ENCODE measurements at regions not wholly inside any gene's neighbourhood (a gene's known extent, or its start where the extent isn't known, plus 50 kb on each side); places are given as distances from the start of the nearest gene placed in this dataset.
"Not testable (repeated sequence)": the region's sequence is repeated elsewhere in the genome, so short reads cannot be mapped to it uniquely, and the experiment has no call there.

- 83 to 92% (median 89%) methylated on average over 1 of the region's 1 CpG for WGBS, 5 donors
- Histone ChIP-seq H3K4me1 (no peaks in the 10 kb centered on the region), H3K4me3 (no peak overlapping the region), H3K27ac (no peak overlapping the region), H3K36me3 (no peaks in the 10 kb centered on the region), H3K9me3 (peaks cover 0 to 11% (median 0%) of the 10 kb centered on the region in 8 donors), H3K27me3 (replicated peaks in 1 of 7) (no peaks in the 10 kb centered on the region)
- intact Hi-C loops (cut with DNase I; ENCODE audit: low total_unique reads): no loop called here
- DNase-seq: no peak
- TF ChIP-seq POLR2A (IDR thresholded peaks at IDR 0.05): no peak
Observed at GRCh38 chr12:72748971-72749370, 476.8 kb downstream of the TRHDE start.

GRCh38 chr12:72753571-72753970 lies 481.4 kb downstream of the TRHDE start:
- intact Hi-C loops (cut with DNase I; ENCODE audit: low total_unique reads): no loop called here
- Histone ChIP-seq H3K9me3 (peaks cover 0 to 16% (median 12%) of the 10 kb centered on the region in 8 donors), H3K27ac (no peak overlapping the region), H3K27me3 (replicated peaks in 1 of 7) (no peaks in the 10 kb centered on the region), H3K36me3 (no peaks in the 10 kb centered on the region), H3K4me1 (no peaks in the 10 kb centered on the region), H3K4me3 (no peak overlapping the region)
- 67 to 80% (median 71%) methylated on average over 3 of the region's 3 CpGs for WGBS, 5 donors
- DNase-seq: no peak
- TF ChIP-seq CTCF (IDR thresholded peaks at IDR 0.05 in 8 of 11, conservative IDR thresholded peaks at IDR 0.05 in 3 of 11): no peak
- no peak for TF ChIP-seq POLR2A (IDR thresholded peaks at IDR 0.05)
- no peak for TF ChIP-seq POLR2AphosphoS5 (IDR thresholded peaks at IDR 0.05)

- DNase-seq: not testable (repeated sequence)
- WGBS, 5 donors: 90 to 95% (median 93%) methylated on average over 18 of the region's 18 CpGs
Observed at GRCh38 chr12:72754026-72754425, 481.9 kb downstream of the TRHDE start.

GRCh38 chr12:72766517-72766916 lies 494.3 kb downstream of the TRHDE start:
- no peaks in the 10 kb centered on the region for H3K27me3 ChIP-seq (replicated peaks in 1 of 7)
- intact Hi-C loops (cut with DNase I; ENCODE audit: low total_unique reads): no loop called here
- DNase-seq: no peak
- H3K4me1 ChIP-seq: no peaks in the 10 kb centered on the region
- no peak overlapping the region for H3K4me3 ChIP-seq
- H3K27ac ChIP-seq: no peak overlapping the region
- no peaks in the 10 kb centered on the region for H3K36me3 ChIP-seq
- peaks cover 0 to 14% (median 0%) of the 10 kb centered on the region in 8 donors for H3K9me3 ChIP-seq
- WGBS, 5 donors: 38 to 63% (median 47%) methylated on average over 2 of the region's 2 CpGs
- TF ChIP-seq CTCF (IDR thresholded peaks at IDR 0.05 in 8 of 11, conservative IDR thresholded peaks at IDR 0.05 in 3 of 11) (no peak), POLR2AphosphoS5 (IDR thresholded peaks at IDR 0.05) (no peak), POLR2A (IDR thresholded peaks at IDR 0.05) (no peak)

More at GRCh38 chr12:72754026-72754425, 481.9 kb downstream of the TRHDE start:
- peaks cover 0 to 20% (median 17%) of the 10 kb centered on the region in 8 donors for H3K9me3 ChIP-seq
- H3K4me1 ChIP-seq; H3K36me3 ChIP-seq; intact Hi-C loops (cut with DNase I; ENCODE audit: low total_unique reads); H3K27me3 ChIP-seq (replicated peaks in 1 of 7); H3K4me3 ChIP-seq; H3K27ac ChIP-seq: not testable (repeated sequence)

- no peak overlapping the region for H3K4me3 ChIP-seq
- no peaks in the 10 kb centered on the region for H3K27me3 ChIP-seq (replicated peaks in 1 of 7)
- H3K36me3 ChIP-seq: no peaks in the 10 kb centered on the region
- no peaks in the 10 kb centered on the region for H3K9me3 ChIP-seq
- no peaks in the 10 kb centered on the region for H3K4me1 ChIP-seq
- intact Hi-C loops (cut with DNase I; ENCODE audit: low total_unique reads): no loop called here
- H3K27ac ChIP-seq: no peak overlapping the region
- TF ChIP-seq POLR2A (IDR thresholded peaks at IDR 0.05) (no peak), CTCF (IDR thresholded peaks at IDR 0.05 in 8 of 11, conservative IDR thresholded peaks at IDR 0.05 in 3 of 11) (no peak), POLR2AphosphoS5 (IDR thresholded peaks at IDR 0.05) (no peak)
- no peak for DNase-seq
Observed at GRCh38 chr12:72774023-72774422, 501.9 kb downstream of the TRHDE start.

Measured in spleen (tissue), 11 donors.